SH-SY5Y (cell line): ENCODE measurements at regions not wholly inside any gene's neighbourhood (a gene's known extent, or its start where the extent isn't known, plus 50 kb on each side); places are given as distances from the start of the nearest gene placed in this dataset.

Source experiments
- GATA2 ChIP-seq: IDR thresholded peaks from 2 replicates; pipeline ENCODE4 v1.6.1; 2011; ENCODE audit warnings: mild to moderate bottlenecking, low read depth, low read length
- GATA3 ChIP-seq: IDR thresholded peaks from 2 replicates; pipeline ENCODE4 v1.6.1; 2011; ENCODE audit warnings: low read depth, mild to moderate bottlenecking, low read length, moderate library complexity

- no peak for TF ChIP-seq GATA2
- TF ChIP-seq GATA3: no peak
Measured at GRCh38 chr2:199144546-199144945, 313.2 kb downstream of the SATB2 start.
